Kidney (tissue), 13 donors: ENCODE measurements at regions not wholly inside any gene's neighbourhood (a gene's known extent, or its start where the extent isn't known, plus 50 kb on each side); places are given as distances from the start of the nearest gene placed in this dataset.

Experiments used
- DNase-seq, 5 donors: peaks; one replicate each; pipeline ENCODE4 v3.0.0-alpha.2; 2013 to 2020
- FAIRE-seq: peaks from 2 replicates; lab custom pipeline; 2012; peaks lifted over from hg19 to GRCh38; lab: Jason Lieb, UNC
- H3K27ac ChIP-seq, 2 donors: one replicate each; pipeline ENCODE4 v1.7.0; 2013; ENCODE audit warnings: low read depth in 2 of 2, low read length in 2 of 2, inconsistent platforms in 1 of 2
- H3K27me3 ChIP-seq: one replicate; pipeline ENCODE4 v1.7.1; 2013; ENCODE audit warnings: low read length, inconsistent platforms; ENCODE audit not compliant: control insufficient read depth, insufficient read depth
- H3K36me3 ChIP-seq, 3 donors: one replicate each; pipeline versions ENCODE4 v1.7.0 to v1.7.1; 2013; ENCODE audit warnings: low read length in 3 of 3, control low read depth in 1 of 3, inconsistent platforms in 1 of 3; ENCODE audit not compliant: insufficient read depth in 3 of 3, control insufficient read depth in 2 of 3
- H3K4me1 ChIP-seq, 3 donors: one replicate each; pipeline versions ENCODE4 v1.7.0 to v1.7.1; 2013; ENCODE audit warnings: low read length in 3 of 3, inconsistent platforms in 1 of 3, low read depth in 1 of 3; ENCODE audit not compliant: control insufficient read depth in 2 of 3, insufficient read depth in 2 of 3
- H3K4me3 ChIP-seq, 3 donors: one replicate each; pipeline versions ENCODE4 v1.7.0 to v1.8.1; 2013; ENCODE audit warnings: low read length in 3 of 3, control low read depth in 1 of 3, inconsistent platforms in 1 of 3
- H3K9ac ChIP-seq, 3 donors: one replicate each; pipeline versions ENCODE4 v1.7.0 to v1.7.1; 2013; ENCODE audit warnings: low read length in 3 of 3, control low read depth in 1 of 3, inconsistent platforms in 1 of 3
- H3K9me3 ChIP-seq, 3 donors: one replicate each; pipeline versions ENCODE4 v1.7.0 to v1.7.1; 2013; ENCODE audit warnings: low read length in 3 of 3, control low read depth in 1 of 3, inconsistent platforms in 1 of 3; ENCODE audit not compliant: control insufficient read depth in 2 of 3, insufficient read depth in 1 of 3
- intact Hi-C: fragments of 100-400 bp; cut with DNase I; formaldehyde crosslinking; loops from one replicate; pipeline ENCODE4 v1.11.1; 2022
- TF ChIP-seq, protein P1 (sequence below): IDR thresholded peaks from 3 replicates; pipeline ENCODE4 v1.5.1; 2012; ENCODE audit warnings: mild to moderate bottlenecking, moderate library complexity, borderline replicate concordance; ENCODE audit not compliant: insufficient read depth; ENCODE audit errors: extremely low read depth
- donor health status: control.
- donor health status: control.
- donor health status: control.
- donor health status: control.
- donor health status: control.
- donor health status: DM: yes; HTN: yes; CAD: no.
- donor health status: Normal renal cell carcinoma (clear cell type).

DNA sequence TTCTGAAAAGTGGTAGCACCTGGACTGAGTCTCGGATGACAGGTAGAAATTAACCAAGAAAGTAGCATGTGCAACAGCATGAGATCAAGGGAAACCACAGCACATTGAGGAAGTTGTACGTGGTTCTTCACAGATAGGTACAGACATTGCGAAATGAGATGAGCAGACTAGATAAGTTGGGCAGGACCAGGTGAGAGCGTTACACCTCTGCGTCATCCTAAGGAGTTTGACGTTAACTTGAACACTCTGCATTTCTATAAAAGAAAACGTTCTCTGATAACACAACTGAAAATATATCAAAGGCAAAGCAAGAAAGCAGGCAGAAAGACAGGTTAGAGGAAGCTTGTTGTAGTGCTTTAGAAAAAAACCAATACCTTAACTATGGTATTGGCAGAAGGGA, 98.5 kb upstream of the RASSF8 start:
- intact Hi-C loops, result no loop called here
- H3K36me3 ChIP-seq, result no peaks in the 10 kb centered on the region
- H3K9ac ChIP-seq, result no peak overlapping the region
- DNase-seq, result no peak
- H3K27ac ChIP-seq, result no peak overlapping the region
- no peaks in the 10 kb centered on the region for H3K27me3 ChIP-seq
- H3K4me3 ChIP-seq, result no peak overlapping the region
- H3K9me3 ChIP-seq, result no peaks in the 10 kb centered on the region
- no peaks in the 10 kb centered on the region for H3K4me1 ChIP-seq
- FAIRE-seq, result no peak
- TF ChIP-seq, protein P1, sequence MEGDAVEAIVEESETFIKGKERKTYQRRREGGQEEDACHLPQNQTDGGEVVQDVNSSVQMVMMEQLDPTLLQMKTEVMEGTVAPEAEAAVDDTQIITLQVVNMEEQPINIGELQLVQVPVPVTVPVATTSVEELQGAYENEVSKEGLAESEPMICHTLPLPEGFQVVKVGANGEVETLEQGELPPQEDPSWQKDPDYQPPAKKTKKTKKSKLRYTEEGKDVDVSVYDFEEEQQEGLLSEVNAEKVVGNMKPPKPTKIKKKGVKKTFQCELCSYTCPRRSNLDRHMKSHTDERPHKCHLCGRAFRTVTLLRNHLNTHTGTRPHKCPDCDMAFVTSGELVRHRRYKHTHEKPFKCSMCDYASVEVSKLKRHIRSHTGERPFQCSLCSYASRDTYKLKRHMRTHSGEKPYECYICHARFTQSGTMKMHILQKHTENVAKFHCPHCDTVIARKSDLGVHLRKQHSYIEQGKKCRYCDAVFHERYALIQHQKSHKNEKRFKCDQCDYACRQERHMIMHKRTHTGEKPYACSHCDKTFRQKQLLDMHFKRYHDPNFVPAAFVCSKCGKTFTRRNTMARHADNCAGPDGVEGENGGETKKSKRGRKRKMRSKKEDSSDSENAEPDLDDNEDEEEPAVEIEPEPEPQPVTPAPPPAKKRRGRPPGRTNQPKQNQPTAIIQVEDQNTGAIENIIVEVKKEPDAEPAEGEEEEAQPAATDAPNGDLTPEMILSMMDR, result no peak

DNA sequence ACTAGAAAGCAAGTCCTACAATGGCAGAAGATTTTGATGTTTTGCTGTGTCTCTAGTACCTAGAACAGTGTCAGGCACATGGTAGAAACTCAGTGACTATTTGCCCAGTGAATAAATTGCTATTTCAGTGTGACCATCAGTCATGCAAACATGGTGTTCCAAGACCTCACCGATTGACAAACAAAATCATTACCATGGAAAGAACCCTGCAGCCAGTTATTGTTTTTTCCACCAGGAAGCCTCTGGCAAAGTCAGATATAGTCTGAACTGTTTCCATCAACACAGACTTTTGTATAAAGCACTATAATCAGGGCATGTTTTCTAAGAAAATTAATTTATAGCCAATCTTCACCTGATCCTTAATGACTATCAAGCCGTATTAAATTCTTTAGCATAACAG, 97.3 kb upstream of the RASSF8 start:
- Histone ChIP-seq H3K27me3 (no peaks in the 10 kb centered on the region), H3K4me1 (no peaks in the 10 kb centered on the region), H3K9me3 (no peaks in the 10 kb centered on the region), H3K36me3 (no peaks in the 10 kb centered on the region), H3K4me3 (no peak overlapping the region), H3K27ac (no peak overlapping the region), H3K9ac (no peak overlapping the region)
- TF ChIP-seq, protein P1, result no peak
- no peak for FAIRE-seq
- intact Hi-C loops, result no loop called here
- DNase-seq, result no peak

DNA sequence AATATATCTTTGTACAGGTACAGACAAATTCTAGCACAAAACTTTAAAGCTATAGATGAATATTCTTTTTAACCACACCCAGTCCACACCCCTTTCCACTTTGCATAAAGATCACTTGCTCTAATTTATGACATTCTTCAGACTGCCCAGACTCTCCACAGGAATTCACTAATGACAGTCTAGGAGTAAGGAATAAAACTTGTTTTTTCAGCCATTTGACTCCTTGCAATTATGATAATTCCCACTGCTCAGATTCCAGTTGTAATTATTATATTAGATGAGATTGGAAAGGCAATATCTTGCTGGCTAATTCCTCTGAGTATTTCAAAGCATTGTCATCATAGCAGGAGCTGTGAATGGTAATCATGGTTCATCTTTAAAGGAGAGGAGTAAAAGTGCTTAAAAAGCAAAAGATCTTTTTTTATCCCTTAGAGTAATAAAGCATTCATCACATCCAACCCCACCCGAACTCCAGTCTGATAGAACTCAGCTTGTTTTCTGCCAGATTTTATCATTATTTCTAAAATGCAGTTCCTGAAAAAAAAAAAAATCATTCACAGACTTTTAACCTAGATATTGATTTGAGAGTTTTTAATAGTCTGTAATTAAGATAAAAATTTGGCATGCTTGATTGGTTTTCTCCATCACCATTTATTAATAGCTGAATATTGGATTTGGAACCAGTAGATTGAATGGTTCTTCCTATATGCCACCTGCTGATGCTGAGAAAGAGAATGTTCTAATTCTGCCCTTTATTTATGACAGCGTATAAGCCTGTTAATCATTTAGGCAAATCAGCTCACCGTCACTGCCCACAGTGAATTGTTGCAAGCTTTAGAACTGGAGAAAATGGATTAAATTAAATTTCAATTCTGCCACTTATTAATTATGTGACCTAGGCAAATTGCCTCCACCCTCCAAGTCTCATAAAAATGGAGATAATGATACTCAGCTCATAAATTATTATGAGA, 93.9 kb upstream of the RASSF8 start:
- H3K36me3 ChIP-seq, result no peaks in the 10 kb centered on the region
- no peaks in the 10 kb centered on the region for H3K27me3 ChIP-seq
- FAIRE-seq (no peak), DNase-seq (no peak)
- no peak overlapping the region for H3K4me3 ChIP-seq
- no peaks in the 10 kb centered on the region for H3K9me3 ChIP-seq
- H3K9ac ChIP-seq, result no peak overlapping the region
- H3K27ac ChIP-seq, result no peak overlapping the region
- intact Hi-C loops, result no loop called here
- TF ChIP-seq, protein P1, result no peak
- no peaks in the 10 kb centered on the region for H3K4me1 ChIP-seq
